ENCODE measurements at regions not wholly inside any gene's neighbourhood (a gene's known extent, or its start where the extent isn't known, plus 50 kb on each side); places are given as distances from the start of the nearest gene placed in this dataset.

GRCh38 chr20:40887105-40887504 lies 141.5 kb upstream of the TOP1 start:
- TF ChIP-seq POLR2A (IDR thresholded peaks at IDR 0.05) (no peak), EP300 (IDR thresholded peaks at IDR 0.05) (no peak), POLR2AphosphoS5 (IDR thresholded peaks at IDR 0.05) (no peak)
- TF ChIP-seq, protein P1, sequence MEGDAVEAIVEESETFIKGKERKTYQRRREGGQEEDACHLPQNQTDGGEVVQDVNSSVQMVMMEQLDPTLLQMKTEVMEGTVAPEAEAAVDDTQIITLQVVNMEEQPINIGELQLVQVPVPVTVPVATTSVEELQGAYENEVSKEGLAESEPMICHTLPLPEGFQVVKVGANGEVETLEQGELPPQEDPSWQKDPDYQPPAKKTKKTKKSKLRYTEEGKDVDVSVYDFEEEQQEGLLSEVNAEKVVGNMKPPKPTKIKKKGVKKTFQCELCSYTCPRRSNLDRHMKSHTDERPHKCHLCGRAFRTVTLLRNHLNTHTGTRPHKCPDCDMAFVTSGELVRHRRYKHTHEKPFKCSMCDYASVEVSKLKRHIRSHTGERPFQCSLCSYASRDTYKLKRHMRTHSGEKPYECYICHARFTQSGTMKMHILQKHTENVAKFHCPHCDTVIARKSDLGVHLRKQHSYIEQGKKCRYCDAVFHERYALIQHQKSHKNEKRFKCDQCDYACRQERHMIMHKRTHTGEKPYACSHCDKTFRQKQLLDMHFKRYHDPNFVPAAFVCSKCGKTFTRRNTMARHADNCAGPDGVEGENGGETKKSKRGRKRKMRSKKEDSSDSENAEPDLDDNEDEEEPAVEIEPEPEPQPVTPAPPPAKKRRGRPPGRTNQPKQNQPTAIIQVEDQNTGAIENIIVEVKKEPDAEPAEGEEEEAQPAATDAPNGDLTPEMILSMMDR (IDR thresholded peaks at IDR 0.05) = no peak
